Neuron (in vitro differentiated cells): ENCODE measurements at regions not wholly inside any gene's neighbourhood (a gene's known extent, or its start where the extent isn't known, plus 50 kb on each side); places are given as distances from the start of the nearest gene placed in this dataset.
A peak's percentile ranks its signal among the peaks of the same experiment; 100 is the strongest.

Experiments
- H2AFZ ChIP-seq: one replicate; pipeline ENCODE4 v1.6.1; 2013; ENCODE audit warnings: low read depth, mild to moderate bottlenecking, inconsistent platforms, low read length, moderate library complexity
- H3K27me3 ChIP-seq: one replicate; pipeline ENCODE4 v1.6.1; 2013; ENCODE audit warnings: low read length; ENCODE audit not compliant: insufficient read depth
- H3K36me3 ChIP-seq: one replicate; pipeline ENCODE4 v1.6.1; 2013; ENCODE audit warnings: low read length; ENCODE audit not compliant: insufficient read depth
- H3K4me1 ChIP-seq: one replicate; pipeline ENCODE4 v1.6.1; 2013; ENCODE audit warnings: low read length; ENCODE audit not compliant: insufficient read depth
- H3K4me3 ChIP-seq: 2 replicates; pipeline ENCODE4 v1.5.1; 2013; ENCODE audit warnings: mild to moderate bottlenecking, low read length, moderate library complexity
- H3K9me3 ChIP-seq: one replicate; pipeline ENCODE4 v1.6.1; 2013; ENCODE audit warnings: low read length

DNA sequence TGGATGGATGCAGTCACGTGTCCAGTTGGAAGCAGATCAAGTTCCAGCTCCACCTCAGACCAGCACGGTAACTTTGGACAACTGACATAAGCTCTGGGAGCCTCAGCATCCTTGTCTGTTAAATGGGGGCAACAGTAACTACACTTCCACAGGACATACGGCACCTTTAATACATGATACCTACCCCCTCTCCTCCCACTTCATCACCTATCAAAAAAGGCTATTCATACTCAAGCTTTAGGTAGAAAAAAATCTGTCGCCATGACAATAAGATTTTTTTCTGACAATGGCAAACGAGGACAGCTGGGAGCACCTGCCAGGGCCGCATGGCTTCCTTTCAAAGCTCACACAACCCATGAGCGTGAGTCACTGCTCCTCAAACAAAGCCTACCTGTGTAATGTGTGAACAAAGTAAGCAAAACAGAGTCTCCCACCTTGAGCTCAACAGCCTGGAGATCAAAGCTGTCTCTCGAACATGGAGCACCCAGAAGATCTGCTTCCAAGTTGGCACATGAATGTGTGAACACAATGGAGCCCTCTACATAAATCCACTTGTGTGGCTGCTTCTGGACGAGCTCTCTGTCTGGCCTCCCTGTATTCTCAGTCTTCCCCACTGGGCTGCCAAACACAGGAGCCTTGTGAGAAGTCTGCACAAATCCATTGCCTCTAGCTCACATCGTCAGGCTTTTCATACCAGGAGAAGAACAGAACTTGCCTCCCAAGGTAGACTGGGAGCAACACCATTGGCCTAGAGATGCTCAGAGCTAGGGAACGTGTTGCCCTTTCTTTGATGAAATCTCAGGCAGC lies 459.7 kb downstream of the SOX9 start:
- Histone ChIP-seq H3K27me3 (no peaks in the 10 kb centered on the region), H3K4me1 (peaks cover 17% of the 10 kb centered on the region), H2AFZ (no peak overlapping the region), H3K9me3 (peaks cover 2% of the 10 kb centered on the region), H3K4me3 (no peak overlapping the region), H3K36me3 (no peaks in the 10 kb centered on the region)

- Histone ChIP-seq H3K4me1 (peaks cover 9% of the 10 kb centered on the region), H3K4me3 (no peak overlapping the region), H3K27me3 (peaks cover 5% of the 10 kb centered on the region), H2AFZ (no peak overlapping the region), H3K36me3 (no peaks in the 10 kb centered on the region), H3K9me3 (peaks cover 2% of the 10 kb centered on the region)
These were observed 466.3 kb downstream of the SOX9 start for GRCh38 chr17:72587156-72587555.

DNA sequence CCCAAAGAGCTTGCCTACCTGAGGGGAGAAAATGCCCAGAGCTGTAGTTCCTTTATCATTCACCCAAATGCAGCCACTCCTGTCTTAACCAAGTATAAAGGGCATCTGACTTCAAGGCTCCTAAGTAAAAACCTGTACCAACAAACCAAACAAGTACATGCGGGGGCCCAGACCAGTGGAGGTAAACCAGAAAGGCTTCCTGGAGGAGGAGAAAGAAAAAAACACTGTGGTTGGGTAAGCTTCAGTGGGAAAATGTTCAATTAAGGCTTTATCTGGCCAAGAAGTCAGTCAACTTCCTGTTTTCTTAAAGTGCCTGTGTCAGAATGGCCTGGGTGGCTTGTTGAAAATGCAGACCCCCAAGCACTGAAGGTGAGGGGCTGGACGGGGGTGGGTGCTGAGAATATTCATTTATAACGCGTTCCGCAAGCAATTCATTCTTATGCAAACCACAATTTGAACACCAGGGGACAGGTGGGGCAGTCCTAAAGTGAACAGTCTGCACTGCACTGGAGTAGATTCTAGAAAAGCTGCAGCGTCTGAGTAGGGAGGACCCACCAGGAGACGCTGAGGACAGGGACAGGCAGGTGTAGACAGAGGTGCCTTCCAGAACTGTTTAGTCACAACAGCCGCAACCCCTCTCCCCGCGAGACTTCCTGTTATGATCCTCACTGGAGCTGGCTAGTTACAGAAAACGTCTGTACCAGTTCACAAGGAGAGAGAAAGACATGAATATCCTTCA lies 467.1 kb downstream of the SOX9 start:
- Histone ChIP-seq H3K27me3 (peaks cover 5% of the 10 kb centered on the region), H3K4me3 (no peak overlapping the region)

DNA sequence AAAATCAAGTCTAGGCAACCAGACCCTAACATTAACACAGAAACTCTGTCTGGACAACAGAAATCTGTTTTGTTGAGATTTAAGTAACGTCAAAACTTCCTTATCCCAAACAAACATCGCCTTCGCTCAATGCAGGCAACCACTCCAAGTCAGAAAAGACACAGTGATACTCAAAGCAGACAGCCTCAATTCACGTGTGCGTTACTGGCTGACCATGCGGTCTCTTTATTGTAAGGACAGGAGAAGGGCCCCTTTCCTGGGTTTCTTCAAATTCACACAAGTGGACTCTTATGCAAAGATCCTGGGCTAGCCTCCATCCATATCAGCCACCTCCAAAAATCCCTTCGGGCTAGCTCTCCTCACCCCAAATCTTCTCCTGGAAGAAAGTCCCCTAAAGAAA lies 467.7 kb downstream of the SOX9 start:
- Histone ChIP-seq H3K36me3 (no peaks in the 10 kb centered on the region), H3K27me3 (peaks cover 5% of the 10 kb centered on the region), H3K9me3 (peaks cover under 1% of the 10 kb centered on the region), H2AFZ (no peak overlapping the region), H3K4me3 (no peak overlapping the region), H3K4me1 (peaks cover 10% of the 10 kb centered on the region)

More for the DNA sequence above, 467.1 kb downstream of the SOX9 start:
- Histone ChIP-seq H3K9me3 (peaks cover 2% of the 10 kb centered on the region), H2AFZ (no peak overlapping the region), H3K4me1 (peaks cover 10% of the 10 kb centered on the region), H3K36me3 (no peaks in the 10 kb centered on the region)

DNA sequence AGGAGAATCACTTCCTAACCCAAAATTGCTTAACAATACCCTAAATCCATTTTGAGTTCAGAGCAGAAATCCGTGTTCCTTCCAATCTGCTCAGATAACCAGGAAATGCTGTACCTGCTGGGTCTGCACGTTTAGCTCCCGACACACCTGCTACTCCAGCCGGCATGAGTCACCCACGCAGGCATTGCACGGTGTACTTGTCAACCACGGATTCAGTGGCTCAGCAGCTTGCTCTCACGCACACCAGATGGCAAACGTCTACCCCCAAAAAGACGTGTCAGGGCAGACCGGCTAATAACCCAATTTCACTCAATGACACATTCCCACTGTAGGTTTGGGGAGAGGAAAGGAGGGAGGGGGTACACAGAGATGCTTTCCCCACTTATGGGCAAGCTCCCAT lies 468.1 kb downstream of the SOX9 start:
- no peaks in the 10 kb centered on the region for H3K36me3 ChIP-seq
- H2AFZ ChIP-seq: no peak overlapping the region
- H3K27me3 ChIP-seq: peaks cover 5% of the 10 kb centered on the region
- peaks cover 10% of the 10 kb centered on the region for H3K4me1 ChIP-seq
- no peaks in the 10 kb centered on the region for H3K9me3 ChIP-seq
- no peak overlapping the region for H3K4me3 ChIP-seq

- Histone ChIP-seq H3K4me1 (peaks cover 10% of the 10 kb centered on the region), H2AFZ (no peak overlapping the region), H3K27me3 (peaks cover 5% of the 10 kb centered on the region), H3K4me3 (no peak overlapping the region), H3K36me3 (no peaks in the 10 kb centered on the region), H3K9me3 (no peaks in the 10 kb centered on the region)
These were observed 469.6 kb downstream of the SOX9 start for GRCh38 chr17:72590382-72590781.

GRCh38 chr17:72590882-72591281 lies 470.1 kb downstream of the SOX9 start:
- Histone ChIP-seq H3K27me3 (peaks cover 5% of the 10 kb centered on the region), H3K36me3 (no peaks in the 10 kb centered on the region), H3K4me3 (peak overlapping the region; percentile 74), H3K4me1 (peaks cover 10% of the 10 kb centered on the region), H2AFZ (no peak overlapping the region), H3K9me3 (no peaks in the 10 kb centered on the region)

- Histone ChIP-seq H3K36me3 (no peaks in the 10 kb centered on the region), H3K4me1 (peaks cover 10% of the 10 kb centered on the region), H3K27me3 (peaks cover 5% of the 10 kb centered on the region), H3K9me3 (no peaks in the 10 kb centered on the region), H2AFZ (peak overlapping the region; percentile 95), H3K4me3 (peak overlapping the region; percentile 74)
These were observed 470.7 kb downstream of the SOX9 start for GRCh38 chr17:72591289-72592241.

- H3K9me3 ChIP-seq: no peaks in the 10 kb centered on the region
- H2AFZ ChIP-seq: peak overlapping the region; percentile 95
- H3K27me3 ChIP-seq: peaks cover 5% of the 10 kb centered on the region
- no peaks in the 10 kb centered on the region for H3K36me3 ChIP-seq
- peak overlapping the region; percentile 74 for H3K4me3 ChIP-seq
- peaks cover 10% of the 10 kb centered on the region for H3K4me1 ChIP-seq
These were observed 471.6 kb downstream of the SOX9 start for GRCh38 chr17:72592242-72592966.

- H3K36me3 ChIP-seq: no peaks in the 10 kb centered on the region
- H3K4me3 ChIP-seq: no peak overlapping the region
- peaks cover 5% of the 10 kb centered on the region for H3K27me3 ChIP-seq
- no peaks in the 10 kb centered on the region for H3K9me3 ChIP-seq
- peaks cover 10% of the 10 kb centered on the region for H3K4me1 ChIP-seq
- H2AFZ ChIP-seq: no peak overlapping the region
These were observed 472.1 kb downstream of the SOX9 start for GRCh38 chr17:72592967-72593325.

DNA sequence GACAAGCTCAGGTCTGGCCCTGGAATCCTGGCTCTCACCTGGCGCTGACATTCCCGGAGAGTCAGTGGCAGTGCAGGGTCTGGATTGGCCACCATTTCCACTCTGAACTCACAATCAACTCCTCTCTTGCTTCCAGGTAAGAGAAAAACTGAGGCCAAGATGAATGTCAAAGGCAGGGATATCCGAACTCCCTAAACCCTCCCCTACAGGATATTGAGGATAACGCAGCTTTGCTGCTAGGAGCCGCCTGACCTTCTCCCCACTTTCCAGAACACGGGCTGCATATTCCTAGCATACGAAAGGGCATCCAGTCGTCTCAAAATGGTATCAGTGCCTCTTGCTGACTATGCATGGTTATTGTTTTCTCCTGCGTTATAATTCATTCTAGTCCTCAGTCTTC lies 473.4 kb downstream of the SOX9 start:
- Histone ChIP-seq H3K27me3 (peaks cover 5% of the 10 kb centered on the region), H3K4me1 (peaks cover 10% of the 10 kb centered on the region), H3K36me3 (no peaks in the 10 kb centered on the region), H3K9me3 (no peaks in the 10 kb centered on the region), H2AFZ (no peak overlapping the region), H3K4me3 (no peak overlapping the region)
